ENCODE measurements at regions not wholly inside any gene's neighbourhood (a gene's known extent, or its start where the extent isn't known, plus 50 kb on each side); places are given as distances from the start of the nearest gene placed in this dataset.

GRCh38 chr18:33517950-33518349 is 60.1 kb upstream of the ASXL3 start:
- no peak overlapping the region for H3K4me3 ChIP-seq (ENCODE audit: low read depth, low read length)
- no peak for DNase-seq (ENCODE audit: low read depth)
- TF ChIP-seq CTCF (IDR thresholded peaks at IDR 0.05; ENCODE audit: low read depth, low read length, missing control alignments), result no peak

GRCh38 chr18:33513027-33513426 is 65.0 kb upstream of the ASXL3 start:
- DNase-seq (ENCODE audit: low read depth), result no peak
- H3K4me3 ChIP-seq (ENCODE audit: low read depth, low read length), result no peak overlapping the region
- no peak for TF ChIP-seq CTCF (IDR thresholded peaks at IDR 0.05; ENCODE audit: low read depth, low read length, missing control alignments)

- no peak overlapping the region for H3K4me3 ChIP-seq (ENCODE audit: low read depth, low read length)
- no peak for DNase-seq (ENCODE audit: low read depth)
- TF ChIP-seq CTCF (IDR thresholded peaks at IDR 0.05; ENCODE audit: low read depth, low read length, missing control alignments), result no peak
Observed at GRCh38 chr18:33507019-33507418, 66.5 kb upstream of the CCDC178 start.

GRCh38 chr18:33505798-33506197 is 65.3 kb upstream of the CCDC178 start:
- no peak for TF ChIP-seq CTCF (IDR thresholded peaks at IDR 0.05; ENCODE audit: low read depth, low read length, missing control alignments)
- H3K4me3 ChIP-seq (ENCODE audit: low read depth, low read length), result no peak overlapping the region

GRCh38 chr18:33505297-33505696 is 64.8 kb upstream of the CCDC178 start:
- TF ChIP-seq CTCF (IDR thresholded peaks at IDR 0.05; ENCODE audit: low read depth, low read length, missing control alignments), result no peak
- no peak for DNase-seq (ENCODE audit: low read depth)

More at GRCh38 chr18:33505798-33506197, 65.3 kb upstream of the CCDC178 start:
- DNase-seq (ENCODE audit: low read depth), result no peak

GRCh38 chr18:33495278-33495677 is 54.8 kb upstream of the CCDC178 start:
- DNase-seq (ENCODE audit: low read depth), result no peak
- H3K4me3 ChIP-seq (ENCODE audit: low read depth, low read length), result no peak overlapping the region
- peak; percentile 46 for TF ChIP-seq CTCF (IDR thresholded peaks at IDR 0.05; ENCODE audit: low read depth, low read length, missing control alignments)

More at GRCh38 chr18:33505297-33505696, 64.8 kb upstream of the CCDC178 start:
- no peak overlapping the region for H3K4me3 ChIP-seq (ENCODE audit: low read depth, low read length)

Data from GM12864 (cell line).